Gastrocnemius medialis (tissue), 4 donors: ENCODE measurements at regions not wholly inside any gene's neighbourhood (a gene's known extent, or its start where the extent isn't known, plus 50 kb on each side); places are given as distances from the start of the nearest gene placed in this dataset.

ENCODE experiments used
- ATAC-seq, 2 donors: fragments of 150-250 bp; one replicate each; pipeline ENCODE4 v1.9.1; 2016
- DNase-seq, 2 donors: peaks; one replicate each; pipeline ENCODE4 v3.0.0-alpha.2; 2019
- H3K27ac ChIP-seq, 4 donors: fragments of 200-600 bp; sonication (generic); 1 replicate in 1 of 4; 2 replicates in 3 of 4; pipeline ENCODE4 v1.5.1; 2016 to 2018; ENCODE audit warnings: mild to moderate bottlenecking in 2 of 4, moderate library complexity in 1 of 4
- H3K27me3 ChIP-seq, 3 donors: fragments of 200-600 bp; sonication (generic) in 2 of 3; 1 replicate in 1 of 3; 2 replicates in 2 of 3; pipeline versions ENCODE4 v1.5.1 to v1.6.0; 2016 to 2019; ENCODE audit warnings: mild to moderate bottlenecking in 1 of 3, moderate library complexity in 1 of 3
- H3K36me3 ChIP-seq, 2 donors: fragments of 200-600 bp; sonication (generic) in 1 of 2; one replicate each; pipeline ENCODE4 v1.5.1; 2017 to 2018
- H3K4me1 ChIP-seq, 2 donors: fragments of 200-600 bp; sonication (generic) in 1 of 2; one replicate each; pipeline ENCODE4 v1.5.1; 2016 to 2017; ENCODE audit warnings: mild to moderate bottlenecking in 2 of 2
- H3K4me3 ChIP-seq, 4 donors: fragments of 200-600 bp; sonication (generic) in 3 of 4; 1 replicate in 1 of 4; 2 replicates in 3 of 4; pipeline ENCODE4 v1.5.1; 2016 to 2019; ENCODE audit warnings: mild to moderate bottlenecking in 2 of 4
- H3K9me3 ChIP-seq, 3 donors: fragments of 200-600 bp; sonication (generic) in 2 of 3; 1 replicate in 1 of 3; 2 replicates in 2 of 3; pipeline ENCODE4 v1.5.1; 2016 to 2019
- CTCF ChIP-seq, 5 experiments: fragments of 450-650 bp in 3 of 5; fragments of 200-600 bp in 2 of 5; sonication (generic) in 2 of 5; IDR thresholded peaks in 4 of 5; conservative IDR thresholded peaks in 1 of 5; 1 replicate in 4 of 5; 2 replicates in 1 of 5; pipeline ENCODE4 v1.5.1; 2016 to 2019; ENCODE audit warnings: antibody characterized with exemption in 5 of 5, mild to moderate bottlenecking in 3 of 5, moderate library complexity in 3 of 5
- POLR2A ChIP-seq, 2 donors: fragments of 450-650 bp; IDR thresholded peaks; one replicate each; pipeline ENCODE4 v1.6.1; 2017; ENCODE audit warnings: antibody characterized with exemption in 2 of 2, mild to moderate bottlenecking in 2 of 2, moderate library complexity in 2 of 2
- in situ Hi-C, 4 donors: fragments of 200-750 bp; cut with MboI; loops; one replicate each; pipeline versions ENCODE4 v1.15.0 to v1.8.0; 2017; ENCODE audit warnings: low sequenced_read_pairs in 4 of 4
- intact Hi-C: fragments of 100-400 bp; cut with DNase I; formaldehyde crosslinking; loops from one replicate; pipeline ENCODE4 v1.15.1; 2023; ENCODE audit warnings: low total_unique reads

DNA sequence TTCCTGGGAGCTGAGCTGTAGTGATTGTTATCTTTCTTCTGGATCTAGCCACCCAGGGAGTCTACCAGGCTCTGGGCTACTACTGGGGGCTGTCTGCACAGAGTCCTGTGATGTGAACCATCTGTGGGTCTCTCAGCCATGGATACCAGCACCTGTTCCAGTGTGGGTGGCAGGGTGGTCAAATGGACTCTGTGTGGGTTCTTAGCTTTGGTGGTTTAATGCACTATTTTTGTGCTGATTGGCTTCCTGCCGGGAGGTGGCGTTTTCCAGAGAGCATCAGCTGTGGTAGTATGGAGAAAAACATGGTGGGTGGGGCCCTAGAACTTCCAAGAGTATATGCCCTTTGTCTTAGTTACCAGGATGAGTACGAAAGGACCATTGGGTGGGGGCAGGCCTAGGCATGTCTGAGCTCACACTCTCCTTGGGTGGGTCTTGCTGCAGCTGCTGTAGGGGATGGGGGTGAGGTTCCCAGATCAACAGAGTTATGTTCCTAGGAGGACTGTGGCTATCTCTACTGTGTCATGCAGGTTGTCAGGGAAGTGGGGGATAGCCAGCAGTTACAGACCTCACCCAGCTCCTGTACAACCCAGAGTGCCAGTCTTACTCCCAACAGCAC is 264.8 kb upstream of the LDB2 start:
- no peak overlapping the region for H3K27ac ChIP-seq
- H3K27me3 ChIP-seq = no peaks in the 10 kb centered on the region
- no peaks in the 10 kb centered on the region for H3K9me3 ChIP-seq
- ATAC-seq (no peak), DNase-seq (no peak)
- in situ Hi-C loops = no loop called here
- no peak for TF ChIP-seq CTCF (IDR thresholded peaks at IDR 0.05 in 4 of 5, conservative IDR thresholded peaks at IDR 0.05 in 1 of 5)
- TF ChIP-seq POLR2A (IDR thresholded peaks at IDR 0.05) = no peak
- intact Hi-C loops = no loop called here
- no peaks in the 10 kb centered on the region for H3K4me1 ChIP-seq
- H3K36me3 ChIP-seq = no peaks in the 10 kb centered on the region
- no peak overlapping the region for H3K4me3 ChIP-seq

- intact Hi-C loops (no loop called here), in situ Hi-C loops (no loop called here)
Measured at GRCh38 chr4:17157304-17157703, 258.9 kb upstream of the LDB2 start.

GRCh38 chr4:17155486-17155885 is 257.0 kb upstream of the LDB2 start:
- in situ Hi-C loops (no loop called here), intact Hi-C loops (no loop called here)
- H3K4me3 ChIP-seq = no peak overlapping the region
- no peaks in the 10 kb centered on the region for H3K9me3 ChIP-seq
- H3K36me3 ChIP-seq = no peaks in the 10 kb centered on the region
- H3K27ac ChIP-seq = no peak overlapping the region
- H3K27me3 ChIP-seq = no peaks in the 10 kb centered on the region
- DNase-seq (no peak), ATAC-seq (no peak)
- TF ChIP-seq POLR2A (IDR thresholded peaks at IDR 0.05) = no peak
- no peak for TF ChIP-seq CTCF (IDR thresholded peaks at IDR 0.05 in 4 of 5, conservative IDR thresholded peaks at IDR 0.05 in 1 of 5)
- H3K4me1 ChIP-seq = no peaks in the 10 kb centered on the region

More at GRCh38 chr4:17157304-17157703, 258.9 kb upstream of the LDB2 start:
- Histone ChIP-seq H3K9me3 (no peaks in the 10 kb centered on the region), H3K27me3 (no peaks in the 10 kb centered on the region), H3K36me3 (no peaks in the 10 kb centered on the region), H3K27ac (no peak overlapping the region), H3K4me1 (no peaks in the 10 kb centered on the region), H3K4me3 (no peak overlapping the region)
- ATAC-seq (no peak), DNase-seq (no peak)
- no peak for TF ChIP-seq POLR2A (IDR thresholded peaks at IDR 0.05)
- TF ChIP-seq CTCF (IDR thresholded peaks at IDR 0.05 in 4 of 5, conservative IDR thresholded peaks at IDR 0.05 in 1 of 5) = no peak

DNA sequence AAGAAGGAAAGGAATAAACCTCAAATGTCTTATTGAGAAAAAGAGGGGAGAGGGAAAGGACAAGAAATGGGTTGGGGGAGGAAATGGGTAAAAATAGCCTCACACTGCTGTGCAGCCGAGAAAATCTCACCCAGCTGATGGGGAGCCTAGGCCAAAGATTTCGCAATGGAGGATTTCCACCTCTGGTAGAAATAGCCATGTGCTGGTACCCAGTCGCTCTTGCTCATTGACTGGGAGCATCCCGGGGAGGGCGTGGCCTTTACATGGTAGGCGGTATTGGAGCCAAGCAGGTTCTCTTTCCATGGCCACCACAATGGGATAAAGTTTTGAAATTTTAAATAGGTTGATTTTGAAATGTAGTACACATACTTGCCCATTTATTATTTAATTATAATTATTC is 255.1 kb upstream of the LDB2 start:
- intact Hi-C loops (no loop called here), in situ Hi-C loops (no loop called here)
- H3K4me3 ChIP-seq = no peak overlapping the region
- TF ChIP-seq CTCF (IDR thresholded peaks at IDR 0.05 in 4 of 5, conservative IDR thresholded peaks at IDR 0.05 in 1 of 5) = no peak
- no peak for TF ChIP-seq POLR2A (IDR thresholded peaks at IDR 0.05)
- H3K27me3 ChIP-seq = no peaks in the 10 kb centered on the region
- H3K9me3 ChIP-seq = no peaks in the 10 kb centered on the region
- no peak for ATAC-seq
- DNase-seq = no peak
- H3K4me1 ChIP-seq = no peaks in the 10 kb centered on the region
- no peaks in the 10 kb centered on the region for H3K36me3 ChIP-seq
- H3K27ac ChIP-seq = no peak overlapping the region

- no peak for TF ChIP-seq CTCF (IDR thresholded peaks at IDR 0.05 in 4 of 5, conservative IDR thresholded peaks at IDR 0.05 in 1 of 5)
- TF ChIP-seq POLR2A (IDR thresholded peaks at IDR 0.05) = no peak
- H3K4me3 ChIP-seq = no peak overlapping the region
- no peaks in the 10 kb centered on the region for H3K36me3 ChIP-seq
- no peaks in the 10 kb centered on the region for H3K4me1 ChIP-seq
- no peaks in the 10 kb centered on the region for H3K27me3 ChIP-seq
- no peak for DNase-seq
- H3K9me3 ChIP-seq = no peaks in the 10 kb centered on the region
- intact Hi-C loops (no loop called here), in situ Hi-C loops (no loop called here)
- no peak overlapping the region for H3K27ac ChIP-seq
- no peak for ATAC-seq
Measured at GRCh38 chr4:17152941-17153540, 254.6 kb upstream of the LDB2 start.
